ENCODE measurements at regions not wholly inside any gene's neighbourhood (a gene's known extent, or its start where the extent isn't known, plus 50 kb on each side); places are given as distances from the start of the nearest gene placed in this dataset.

DNA sequence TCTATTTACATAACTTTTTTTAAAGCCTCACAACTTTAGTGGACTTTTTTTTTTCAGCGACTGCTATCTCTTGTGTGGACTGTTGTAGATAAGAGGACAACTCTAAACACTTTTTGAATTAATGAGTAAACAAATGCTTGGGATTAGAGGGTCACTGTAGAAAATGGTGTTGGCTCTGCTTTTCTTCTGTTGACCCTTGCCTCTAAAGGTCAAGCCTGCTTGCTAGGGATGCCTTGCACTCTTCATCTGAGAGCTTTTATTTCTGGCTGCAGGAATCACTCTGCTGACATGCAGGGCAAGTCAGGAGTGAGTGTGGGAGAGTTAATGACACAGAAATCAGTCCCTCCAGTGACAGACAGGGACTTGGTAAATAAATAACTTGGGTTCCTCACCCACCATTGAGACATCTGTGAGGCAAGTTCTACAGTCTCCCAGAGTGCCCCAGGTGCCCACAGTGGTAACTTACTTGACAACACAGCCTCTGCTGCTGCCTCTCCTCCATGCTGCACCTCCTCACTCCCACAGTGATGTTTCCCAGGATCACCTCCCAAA lies 390.1 kb downstream of the IL20RB start:
- peak in 1 of 11 donors; percentile 3 for DNase-seq (ENCODE audit: extremely low read depth in 1 of 11, low read depth in 9 of 11, low spot score in 4 of 11)

DNA sequence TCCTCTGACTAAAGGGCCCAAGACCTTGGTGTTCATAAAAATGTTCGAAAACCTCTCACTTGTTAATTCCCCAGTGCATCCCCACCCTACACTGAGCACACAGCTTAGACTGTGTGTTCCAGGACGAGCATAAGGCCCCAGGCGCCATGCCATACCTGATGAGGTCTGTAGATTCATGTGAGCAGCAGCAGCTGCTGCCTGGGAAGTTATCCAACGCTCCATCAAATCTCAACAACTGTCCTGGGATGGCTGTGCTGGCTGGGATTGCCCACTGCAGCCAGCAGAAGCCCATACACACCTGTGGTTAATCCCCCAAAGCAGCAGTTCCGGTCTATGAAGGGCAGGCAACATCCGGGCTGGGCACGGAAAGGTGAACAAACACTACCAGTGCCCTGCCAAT lies 391.2 kb downstream of the IL20RB start:
- no peak for DNase-seq (ENCODE audit: extremely low read depth in 1 of 11, low read depth in 9 of 11, low spot score in 4 of 11)

DNA sequence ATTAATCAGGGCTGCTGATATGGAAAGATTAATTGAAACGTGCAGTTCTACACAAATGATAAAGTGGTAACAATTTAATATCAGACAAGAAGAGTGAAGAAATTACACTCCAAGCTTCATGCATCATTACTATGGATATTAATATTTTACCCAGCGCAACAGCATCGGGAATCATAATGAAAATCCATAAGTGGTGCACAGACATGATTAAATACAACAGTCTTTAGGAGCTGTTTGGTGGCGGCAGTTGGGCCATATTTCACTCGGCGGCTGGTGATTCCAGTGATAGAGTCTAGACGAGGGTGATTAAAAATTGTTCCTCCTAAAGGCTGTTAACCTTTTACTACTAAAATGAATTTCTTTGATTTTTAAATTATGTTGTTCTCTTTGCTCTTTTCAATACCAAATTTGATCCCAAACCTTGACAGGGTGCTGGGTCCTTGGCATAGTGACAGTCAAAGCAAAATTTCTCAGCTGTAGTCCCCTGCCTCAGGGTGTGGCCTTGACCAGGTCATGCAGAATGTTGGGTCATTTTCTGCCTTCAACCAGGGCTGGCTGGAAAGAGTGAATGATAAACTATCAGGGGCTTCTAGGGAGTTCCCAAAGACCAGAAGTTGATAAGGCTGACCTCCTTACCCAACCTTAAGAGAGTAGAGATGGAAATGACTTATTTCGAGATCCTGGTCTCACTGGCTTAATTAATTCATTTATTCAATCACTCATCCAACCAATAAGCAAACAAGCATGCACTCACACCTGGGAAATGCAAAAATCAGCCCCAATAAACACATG lies 392.0 kb downstream of the IL20RB start:
- no peak for DNase-seq (ENCODE audit: extremely low read depth in 1 of 11, low read depth in 9 of 11, low spot score in 4 of 11)

DNA sequence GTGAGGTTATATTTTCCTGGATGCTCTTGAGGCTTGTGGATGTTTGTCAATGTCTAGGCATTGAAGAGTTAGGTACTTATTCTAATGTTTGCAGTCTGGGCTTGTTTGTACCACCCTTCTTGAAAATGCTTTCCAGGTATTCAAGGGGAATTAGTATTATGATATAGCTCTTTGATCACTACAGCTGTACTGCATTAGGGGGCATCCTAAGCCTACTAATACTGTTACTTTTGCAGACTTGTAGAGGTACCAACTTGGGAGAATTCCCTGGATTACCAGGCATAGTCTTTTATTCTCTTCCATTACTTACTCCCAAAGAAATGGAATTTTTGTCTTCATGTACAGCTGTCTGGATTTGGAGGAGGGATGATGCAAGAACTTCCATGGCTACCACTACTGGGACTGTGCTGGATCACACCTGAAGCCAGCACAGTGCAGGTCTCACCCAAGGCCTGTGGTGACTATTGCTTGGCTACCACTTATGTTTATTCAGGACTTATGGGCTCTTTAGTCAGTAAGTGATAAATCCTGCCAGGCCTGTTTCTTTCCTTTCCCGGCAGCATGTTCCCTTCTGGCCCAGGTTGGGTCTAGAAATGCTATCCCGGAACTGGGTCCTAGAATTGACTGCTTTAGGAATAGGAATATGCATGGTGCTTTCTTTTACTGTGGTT lies 402.9 kb downstream of the IL20RB start:
- DNase-seq (ENCODE audit: extremely low read depth in 1 of 11, low read depth in 9 of 11, low spot score in 4 of 11), result no peak

DNA sequence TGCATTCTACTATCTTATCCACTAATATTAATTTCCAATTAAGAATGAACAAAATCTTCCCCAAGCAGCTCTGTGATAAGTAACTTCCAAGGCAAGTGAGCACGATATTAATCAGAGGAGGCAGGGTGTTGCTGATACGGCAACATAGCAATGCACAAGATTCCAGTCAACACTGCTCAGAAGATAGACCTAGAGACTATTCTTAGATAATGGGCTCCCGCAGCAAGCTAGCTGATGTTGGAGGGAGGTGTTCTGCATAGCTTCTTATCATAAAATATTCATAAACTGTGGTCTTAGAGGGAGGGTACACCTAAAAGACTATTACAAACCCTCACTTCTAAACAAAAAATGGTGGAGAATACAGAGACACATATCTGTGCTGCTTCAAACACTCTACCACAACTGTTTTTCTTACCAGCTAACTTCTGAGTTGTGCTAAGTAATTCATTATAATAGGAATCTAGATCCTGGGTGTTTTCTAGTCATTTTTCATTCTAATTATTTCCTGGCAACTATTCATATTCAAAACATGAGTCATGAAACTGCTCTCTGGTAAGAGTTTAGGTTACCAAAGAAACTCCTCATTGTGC lies 382.0 kb upstream of the SOX14 start:
- no peak for DNase-seq (ENCODE audit: extremely low read depth in 1 of 11, low read depth in 9 of 11, low spot score in 4 of 11)

DNA sequence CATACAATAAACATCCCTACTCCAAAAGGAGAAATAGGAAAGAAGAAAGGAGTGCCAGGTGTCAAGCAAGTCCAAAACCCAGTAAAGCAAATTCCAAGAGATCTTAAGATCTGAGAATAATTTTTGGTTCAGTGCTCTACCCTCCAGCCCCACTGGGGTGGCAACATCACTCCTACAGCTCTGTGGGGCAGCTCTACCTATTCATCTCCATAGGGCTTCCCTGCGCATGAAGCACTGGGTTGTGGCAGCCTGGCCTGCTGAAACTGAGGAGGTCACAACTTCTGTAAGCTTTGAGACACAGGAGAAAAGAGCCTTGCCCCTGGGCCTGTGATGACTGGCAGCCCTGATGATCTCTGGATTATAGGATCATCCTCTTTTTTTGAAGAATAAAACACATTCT lies 378.2 kb upstream of the SOX14 start:
- DNase-seq (ENCODE audit: extremely low read depth in 1 of 11, low read depth in 9 of 11, low spot score in 4 of 11), result no peak

DNA sequence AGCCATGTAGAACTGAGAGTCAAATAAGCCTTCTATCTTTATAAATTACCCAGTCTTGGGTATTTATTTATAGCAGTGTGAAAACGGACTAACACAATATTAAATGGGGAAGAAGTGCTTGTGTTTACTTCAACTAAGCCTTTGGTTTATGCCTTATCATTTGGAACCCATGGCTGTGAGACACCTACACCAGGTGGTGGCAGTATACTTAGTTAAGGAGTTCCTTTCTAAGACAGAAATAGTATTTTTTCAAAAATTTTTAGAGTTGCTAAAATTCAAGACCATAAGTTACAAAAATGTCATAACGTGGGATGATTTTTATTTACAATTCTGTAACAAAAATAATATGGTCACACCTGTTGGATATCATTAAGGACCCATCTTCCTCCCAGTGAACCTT lies 354.5 kb upstream of the SOX14 start:
- no peak for DNase-seq (ENCODE audit: extremely low read depth in 1 of 11, low read depth in 9 of 11, low spot score in 4 of 11)

DNA sequence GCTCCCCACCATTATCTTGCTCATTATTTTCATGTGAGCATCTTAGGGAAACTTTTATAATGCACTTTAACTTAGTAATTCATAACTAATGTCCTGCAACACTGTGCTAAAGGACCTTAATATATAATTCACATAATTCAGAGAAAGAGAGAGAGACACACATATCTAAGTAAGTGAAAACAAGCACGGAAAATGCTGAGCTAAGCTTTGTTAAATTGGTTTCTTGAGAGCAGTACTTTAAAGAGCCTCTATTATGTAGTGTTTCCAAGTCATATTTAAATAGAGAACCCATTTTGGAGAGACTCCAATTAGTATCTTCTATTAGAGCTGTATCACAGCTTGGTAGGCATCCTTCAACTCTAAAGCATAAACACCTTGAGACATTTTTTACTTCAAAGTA lies 354.1 kb upstream of the SOX14 start:
- DNase-seq (ENCODE audit: extremely low read depth in 1 of 11, low read depth in 9 of 11, low spot score in 4 of 11), result no peak

DNA sequence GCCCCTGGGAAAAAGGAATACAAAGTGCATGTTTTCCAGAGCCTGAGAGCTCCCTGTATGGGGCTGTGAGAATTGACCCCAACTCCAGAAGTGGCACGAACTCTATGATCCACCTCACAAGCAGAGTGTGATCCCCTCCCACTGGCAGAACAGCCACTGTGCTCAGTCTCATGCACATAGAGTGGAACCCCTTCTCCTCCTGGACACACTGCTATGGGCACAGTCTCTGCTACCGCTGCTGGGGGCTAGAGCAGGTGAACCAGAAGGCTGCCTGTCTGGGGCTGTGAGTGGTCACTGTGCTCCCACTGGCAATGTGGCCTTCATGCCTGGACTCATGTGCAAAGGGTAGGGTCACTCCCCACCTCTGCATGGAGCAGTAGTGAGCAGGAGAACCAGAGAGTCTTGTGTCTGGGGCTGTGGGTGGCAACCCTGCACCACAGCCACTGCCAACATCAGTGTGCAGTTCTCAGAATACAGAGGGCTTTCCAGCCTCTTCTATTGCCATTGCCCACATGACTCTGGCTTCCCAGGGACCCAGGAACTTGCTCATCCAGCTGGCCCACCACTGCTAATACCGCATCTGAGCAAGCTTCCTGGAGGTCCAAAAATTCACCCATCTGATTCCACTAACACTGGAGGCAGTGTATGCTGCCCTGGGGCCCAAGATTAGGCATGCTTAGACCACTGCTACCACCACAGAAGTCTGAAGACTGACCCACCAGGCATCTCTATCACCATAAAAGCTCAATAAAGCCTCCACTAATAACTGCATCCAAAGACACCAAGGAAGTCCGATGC lies 343.7 kb upstream of the SOX14 start:
- no peak for DNase-seq (ENCODE audit: extremely low read depth in 1 of 11, low read depth in 9 of 11, low spot score in 4 of 11)

DNA sequence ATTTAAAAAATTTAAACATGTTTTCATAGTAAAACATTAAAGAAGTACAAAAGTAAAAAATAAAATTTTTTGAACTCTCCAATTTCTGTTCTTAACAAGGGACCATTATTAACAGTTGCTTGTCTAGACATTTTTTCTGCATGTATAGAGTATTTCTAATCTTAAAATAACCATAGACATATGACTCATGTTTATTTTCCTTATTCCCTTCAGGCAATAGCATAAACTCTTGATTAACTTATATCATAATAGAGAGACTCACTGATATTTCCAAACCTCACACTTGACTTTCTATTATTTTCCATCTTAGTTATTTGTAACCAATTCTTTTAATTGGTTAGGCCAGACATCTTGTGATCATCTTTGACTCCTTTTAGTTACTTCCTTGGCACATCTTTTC lies 325.6 kb upstream of the SOX14 start:
- no peak for DNase-seq (ENCODE audit: extremely low read depth in 1 of 11, low read depth in 9 of 11, low spot score in 4 of 11)

DNA sequence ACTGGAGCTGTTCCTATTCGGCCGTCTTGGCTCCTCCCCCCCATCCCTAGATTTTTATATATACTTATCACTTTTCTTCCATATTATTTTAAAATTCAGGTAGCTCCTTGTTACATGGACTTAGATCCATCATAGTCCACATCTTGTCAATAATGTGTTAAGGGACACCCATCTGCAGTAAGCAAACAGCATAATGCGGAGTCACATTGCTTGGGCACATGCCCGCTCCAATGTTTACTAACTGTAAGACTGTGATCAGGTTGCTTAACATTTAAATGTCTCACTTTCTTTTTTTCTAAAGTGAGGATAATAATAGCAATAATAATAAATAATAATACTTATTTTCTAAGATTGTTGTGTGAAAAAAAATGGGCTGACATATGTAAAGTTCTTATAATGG lies 303.2 kb upstream of the SOX14 start:
- DNase-seq (ENCODE audit: extremely low read depth in 1 of 11, low read depth in 9 of 11, low spot score in 4 of 11), result no peak

DNA sequence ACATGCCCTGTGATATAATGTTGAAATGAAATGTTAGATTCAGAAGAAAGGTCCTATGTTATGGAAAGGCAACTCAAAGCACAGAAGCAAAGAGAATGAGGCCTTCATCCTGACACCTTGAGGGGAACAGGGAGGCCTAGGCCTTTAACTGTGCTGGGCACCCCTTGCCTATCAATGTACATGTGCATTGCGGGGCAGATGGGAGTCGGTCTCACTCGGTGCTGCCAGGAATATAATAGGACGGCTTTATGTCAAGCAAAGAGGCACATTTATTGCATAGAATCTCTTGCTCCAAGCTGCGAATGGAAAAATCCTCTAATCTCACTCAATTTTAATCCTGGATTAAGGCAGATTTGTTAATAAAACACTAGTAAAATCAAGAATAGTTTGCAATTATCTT lies 301.0 kb upstream of the SOX14 start:
- no peak for DNase-seq (ENCODE audit: extremely low read depth in 1 of 11, low read depth in 9 of 11, low spot score in 4 of 11)

DNA sequence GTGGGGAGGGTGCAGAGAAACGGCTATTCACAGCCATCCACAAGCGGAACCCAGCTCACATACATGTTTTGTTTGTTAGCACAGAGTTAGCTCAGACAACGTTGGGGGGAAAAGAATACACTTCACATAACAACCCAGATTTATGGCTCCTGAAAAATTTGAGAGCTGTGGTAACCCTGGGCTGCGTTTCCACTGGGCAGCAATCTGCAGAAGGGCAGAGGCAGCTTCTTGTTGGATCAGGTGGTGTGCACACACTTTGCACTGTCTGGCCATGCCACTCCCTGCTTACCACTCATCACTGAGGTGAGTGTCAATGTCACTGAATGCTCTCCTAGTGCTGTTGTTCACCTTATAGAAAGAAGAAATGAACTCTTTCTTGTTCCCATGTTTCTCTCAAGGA lies 299.8 kb upstream of the SOX14 start:
- DNase-seq (ENCODE audit: extremely low read depth in 1 of 11, low read depth in 9 of 11, low spot score in 4 of 11), result no peak

DNA sequence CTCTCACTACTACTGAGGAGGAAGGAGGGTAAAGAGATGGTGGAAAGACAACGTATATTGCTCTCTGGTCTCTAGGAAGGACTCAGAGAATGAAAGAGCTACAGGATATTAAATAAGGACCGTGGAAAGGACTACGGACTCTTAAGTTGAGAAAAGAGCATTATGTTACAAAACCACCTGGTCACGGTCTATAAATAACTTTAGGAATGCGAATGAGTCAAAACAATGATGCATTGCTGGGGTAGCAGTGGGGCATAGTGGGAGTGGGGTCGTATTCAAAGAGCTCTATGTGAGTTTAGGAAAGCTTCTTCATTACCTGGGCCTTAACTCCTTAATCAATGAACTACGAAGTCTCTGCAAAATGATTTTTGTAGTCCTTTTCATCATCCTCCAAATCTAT lies 295.7 kb upstream of the SOX14 start:
- DNase-seq (ENCODE audit: extremely low read depth in 1 of 11, low read depth in 9 of 11, low spot score in 4 of 11), result peak in 2 of 11 donors; percentile 27 to 28

DNA sequence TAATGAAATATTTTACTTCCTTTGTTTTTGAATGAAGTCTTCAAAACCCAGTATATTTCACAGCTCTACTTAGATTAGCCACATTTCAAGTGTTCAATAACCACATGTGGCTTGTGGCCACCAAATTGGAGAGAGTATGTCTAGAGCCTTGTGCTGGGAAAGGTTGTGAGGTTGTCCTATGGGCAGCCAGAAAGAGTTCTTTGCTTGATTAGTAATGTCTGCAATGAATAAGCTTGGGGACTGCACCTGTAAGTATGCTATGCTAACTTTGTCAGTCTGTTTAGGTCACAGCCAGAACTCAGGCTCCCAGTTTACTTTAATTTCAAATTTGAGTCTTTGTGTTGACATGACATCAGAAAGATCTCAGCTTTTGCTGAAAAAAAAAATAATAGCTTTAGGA lies 294.9 kb upstream of the SOX14 start:
- no peak for DNase-seq (ENCODE audit: extremely low read depth in 1 of 11, low read depth in 9 of 11, low spot score in 4 of 11)

DNA sequence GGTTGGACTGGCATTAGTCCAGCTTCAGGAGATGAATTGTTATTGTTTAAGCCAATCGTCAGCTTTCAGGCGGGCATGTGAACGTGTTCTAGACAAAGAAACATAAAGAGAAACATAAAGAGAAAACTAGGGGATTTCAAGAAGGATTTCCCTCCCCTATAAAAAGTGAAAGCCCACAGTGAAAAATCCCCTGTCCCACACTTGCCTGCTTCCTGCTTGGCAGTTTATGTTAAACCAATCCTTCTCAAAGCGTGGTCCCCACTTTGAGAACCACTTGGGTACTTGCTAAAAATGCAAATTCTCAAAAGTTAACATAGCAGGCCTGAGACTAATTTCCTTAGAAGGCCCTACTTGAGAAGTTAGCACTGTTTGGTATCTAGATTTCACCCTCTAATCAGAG lies 293.0 kb upstream of the SOX14 start:
- DNase-seq (ENCODE audit: extremely low read depth in 1 of 11, low read depth in 9 of 11, low spot score in 4 of 11), result no peak

DNA sequence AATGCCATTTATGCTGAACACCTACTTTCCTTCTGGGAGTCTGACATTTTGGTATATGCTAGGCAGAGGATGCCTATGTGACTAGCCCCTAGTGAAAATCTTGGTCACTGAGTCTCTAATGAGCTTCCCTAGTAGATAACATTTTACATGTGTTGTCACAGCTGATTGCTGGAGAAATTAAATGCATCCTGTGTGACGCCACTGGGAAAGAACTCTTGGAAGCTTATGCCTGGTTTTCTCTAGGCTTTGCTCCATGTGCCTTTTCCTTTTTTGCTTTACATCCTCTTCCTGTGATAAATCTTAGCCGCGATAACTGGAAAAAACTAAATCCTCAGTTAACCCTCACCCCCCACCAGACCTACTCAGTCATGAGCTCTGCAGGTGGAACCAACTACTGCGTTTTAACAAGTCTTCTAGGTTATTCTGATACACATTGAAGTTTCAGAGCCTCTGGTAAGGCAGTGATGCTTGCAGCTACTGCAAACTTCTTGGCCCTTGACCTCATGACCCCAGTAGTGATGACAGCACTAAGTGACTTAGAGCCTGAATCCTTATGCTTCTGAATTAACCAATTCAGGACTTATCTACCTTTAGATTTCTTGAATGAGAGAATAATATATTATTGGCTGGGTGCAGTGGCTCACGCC lies 292.4 kb upstream of the SOX14 start:
- peak in 7 of 11 donors; percentile 27 to 47 (median 36) for DNase-seq (ENCODE audit: extremely low read depth in 1 of 11, low read depth in 9 of 11, low spot score in 4 of 11)

DNA sequence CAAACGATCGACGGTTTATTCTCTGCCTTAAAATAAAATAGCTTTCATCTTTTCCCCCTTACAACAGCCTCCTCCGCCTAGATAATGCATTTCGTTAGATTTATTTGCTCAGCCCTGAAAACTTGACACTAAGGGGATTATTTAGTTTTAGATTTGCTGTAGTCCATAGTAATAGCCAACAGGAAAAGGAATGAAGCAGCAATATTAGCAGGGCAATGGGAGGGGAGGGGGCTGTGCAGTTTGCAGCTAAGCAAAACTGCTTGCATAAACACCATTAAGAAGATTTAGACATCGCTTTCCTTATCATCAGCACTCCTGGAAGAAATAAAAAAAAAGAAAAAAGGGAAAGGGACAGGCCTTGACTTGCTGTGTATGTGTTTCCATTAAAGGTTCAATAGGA lies 286.5 kb upstream of the SOX14 start:
- DNase-seq (ENCODE audit: extremely low read depth in 1 of 11, low read depth in 9 of 11, low spot score in 4 of 11), result peak in 1 of 11 donors; percentile 11
